KMS-11 (cell line): ENCODE measurements at regions not wholly inside any gene's neighbourhood (a gene's known extent, or its start where the extent isn't known, plus 50 kb on each side); places are given as distances from the start of the nearest gene placed in this dataset.
"Not testable (repeated sequence)": the region's sequence is repeated elsewhere in the genome, so short reads cannot be mapped to it uniquely, and the experiment has no call there.

Experiments used
- H2AFZ ChIP-seq: fragments of 200-600 bp; sonication (generic); 2 replicates; pipeline ENCODE4 v1.6.1; 2016; ENCODE audit warnings: antibody characterized with exemption, mixed run types, low read depth
- H3K27ac ChIP-seq: fragments of 200-600 bp; sonication (generic); 2 replicates; pipeline ENCODE4 v1.6.1; 2016; ENCODE audit warnings: mild to moderate bottlenecking, mixed run types
- H3K27me3 ChIP-seq: fragments of 200-600 bp; sonication (generic); 2 replicates; pipeline ENCODE4 v1.6.1; 2017; ENCODE audit warnings: mild to moderate bottlenecking, low read depth, mixed run types, moderate library complexity; ENCODE audit not compliant: insufficient read depth
- H3K36me3 ChIP-seq: fragments of 200-600 bp; sonication (generic); 2 replicates; pipeline ENCODE4 v1.6.1; 2017; ENCODE audit warnings: mild to moderate bottlenecking, mixed run types; ENCODE audit not compliant: insufficient read depth
- H3K4me1 ChIP-seq: fragments of 200-600 bp; sonication (generic); 2 replicates; pipeline ENCODE4 v1.6.1; 2016; ENCODE audit warnings: mild to moderate bottlenecking, low read depth, mixed run types; ENCODE audit not compliant: poor library complexity, severe bottlenecking
- H3K4me2 ChIP-seq: fragments of 200-600 bp; sonication (generic); 2 replicates; pipeline ENCODE4 v1.7.0; 2016; ENCODE audit warnings: mild to moderate bottlenecking, mixed run types
- H3K4me3 ChIP-seq: fragments of 200-600 bp; sonication (generic); IDR thresholded peaks from 2 replicates; pipeline ENCODE4 v1.6.1; 2017; ENCODE audit warnings: low read depth, low read length, mixed read lengths; ENCODE audit not compliant: insufficient read depth
- H3K79me2 ChIP-seq: fragments of 200-600 bp; sonication (generic); 2 replicates; pipeline ENCODE4 v1.6.1; 2016; ENCODE audit warnings: low read depth, mixed run types; ENCODE audit not compliant: insufficient read depth
- H3K9ac ChIP-seq: fragments of 200-600 bp; sonication (generic); 2 replicates; pipeline ENCODE4 v1.6.1; 2016; ENCODE audit warnings: mild to moderate bottlenecking, mixed run types
- H4K20me1 ChIP-seq: fragments of 200-600 bp; sonication (generic); 2 replicates; pipeline ENCODE4 v1.6.1; 2016; ENCODE audit warnings: mild to moderate bottlenecking, mixed run types; ENCODE audit not compliant: insufficient read depth
- CTCF ChIP-seq: fragments of 200-600 bp; sonication (generic); conservative IDR thresholded peaks from 2 replicates; pipeline ENCODE4 v1.6.1; 2017; ENCODE audit warnings: low read depth, mild to moderate bottlenecking, antibody characterized with exemption, low read length, moderate library complexity, mixed read lengths

GRCh38 chr1:181984006-181984405 is 77.5 kb downstream of the ZNF648 start:
- Histone ChIP-seq H3K9ac (no peak overlapping the region), H2AFZ (no peak overlapping the region), H3K36me3 (no peaks in the 10 kb centered on the region), H3K79me2 (no peaks in the 10 kb centered on the region), H4K20me1 (no peaks in the 10 kb centered on the region), H3K27ac (no peak overlapping the region), H3K27me3 (no peaks in the 10 kb centered on the region), H3K4me1 (no peaks in the 10 kb centered on the region), H3K4me2 (no peak overlapping the region), H3K4me3 (no peak overlapping the region)
- TF ChIP-seq CTCF = no peak

- H3K4me2 ChIP-seq = no peak overlapping the region
- H3K4me1 ChIP-seq = no peaks in the 10 kb centered on the region
- H3K79me2 ChIP-seq = no peaks in the 10 kb centered on the region
- no peaks in the 10 kb centered on the region for H4K20me1 ChIP-seq
- no peaks in the 10 kb centered on the region for H3K27me3 ChIP-seq
- no peak for TF ChIP-seq CTCF
- H3K36me3 ChIP-seq = no peaks in the 10 kb centered on the region
- no peak overlapping the region for H2AFZ ChIP-seq
- no peak overlapping the region for H3K9ac ChIP-seq
- no peak overlapping the region for H3K27ac ChIP-seq
- no peak overlapping the region for H3K4me3 ChIP-seq
Observed at GRCh38 chr1:181981821-181982220, 79.7 kb downstream of the ZNF648 start.

GRCh38 chr1:181972256-181972655 is 89.3 kb downstream of the ZNF648 start:
- no peak overlapping the region for H2AFZ ChIP-seq
- H3K4me2 ChIP-seq = no peak overlapping the region
- H3K4me3 ChIP-seq = no peak overlapping the region
- H3K27me3 ChIP-seq = no peaks in the 10 kb centered on the region
- no peaks in the 10 kb centered on the region for H3K36me3 ChIP-seq
- H3K4me1 ChIP-seq = no peaks in the 10 kb centered on the region
- H3K27ac ChIP-seq = no peak overlapping the region
- no peak for TF ChIP-seq CTCF
- H4K20me1 ChIP-seq = no peaks in the 10 kb centered on the region
- no peaks in the 10 kb centered on the region for H3K79me2 ChIP-seq
- H3K9ac ChIP-seq = no peak overlapping the region

- Histone ChIP-seq H2AFZ (no peak overlapping the region), H3K4me2 (no peak overlapping the region), H3K27me3 (no peaks in the 10 kb centered on the region), H3K4me3 (no peak overlapping the region), H4K20me1 (no peaks in the 10 kb centered on the region), H3K36me3 (no peaks in the 10 kb centered on the region), H3K79me2 (no peaks in the 10 kb centered on the region), H3K27ac (no peak overlapping the region), H3K4me1 (no peaks in the 10 kb centered on the region), H3K9ac (no peak overlapping the region)
- TF ChIP-seq CTCF = no peak
Observed at GRCh38 chr1:181971424-181971823, 90.1 kb downstream of the ZNF648 start.

GRCh38 chr1:181969902-181970301 is 91.6 kb downstream of the ZNF648 start:
- Histone ChIP-seq H3K79me2 (no peaks in the 10 kb centered on the region), H3K36me3 (no peaks in the 10 kb centered on the region), H4K20me1 (no peaks in the 10 kb centered on the region), H3K4me1 (no peaks in the 10 kb centered on the region), H3K27me3 (no peaks in the 10 kb centered on the region), H3K4me2 (no peak overlapping the region), H2AFZ (no peak overlapping the region), H3K9ac (no peak overlapping the region), H3K4me3 (no peak overlapping the region), H3K27ac (no peak overlapping the region)
- no peak for TF ChIP-seq CTCF

GRCh38 chr1:181954696-181955095 is 106.8 kb downstream of the ZNF648 start:
- not testable (repeated sequence) for H3K4me3 ChIP-seq, H3K4me1 ChIP-seq, H3K27me3 ChIP-seq, H3K36me3 ChIP-seq, H3K4me2 ChIP-seq, H3K79me2 ChIP-seq, H3K9ac ChIP-seq, H4K20me1 ChIP-seq, H2AFZ ChIP-seq, H3K27ac ChIP-seq

- H3K4me1 ChIP-seq, H3K4me3 ChIP-seq, H3K36me3 ChIP-seq, H3K4me2 ChIP-seq, H3K27me3 ChIP-seq, H4K20me1 ChIP-seq, H2AFZ ChIP-seq, H3K9ac ChIP-seq, H3K27ac ChIP-seq, H3K79me2 ChIP-seq: not testable (repeated sequence)
Observed at GRCh38 chr1:181954178-181954577, 107.3 kb downstream of the ZNF648 start.
